GM18517 (cell line): ENCODE measurements at regions not wholly inside any gene's neighbourhood (a gene's known extent, or its start where the extent isn't known, plus 50 kb on each side); places are given as distances from the start of the nearest gene placed in this dataset.
A peak's percentile ranks its signal among the peaks of the same experiment; 100 is the strongest.
"Not testable (repeated sequence)": the region's sequence is repeated elsewhere in the genome, so short reads cannot be mapped to it uniquely, and the experiment has no call there.

Experiments
- ATAC-seq: cut with Tn5 transposase; IDR thresholded peaks from one replicate; pipeline ENCODE4 v1.9.1; 2021; ENCODE audit warnings: mild to moderate bottlenecking, moderate library complexity; ENCODE audit not compliant: unreplicated experiment

- no peak for ATAC-seq
Observed at GRCh38 chr12:25384038-25384892, 133.5 kb upstream of the KRAS start.

GRCh38 chr12:25382311-25383106, 131.8 kb upstream of the KRAS start:
- no peak for ATAC-seq

- peak; percentile 66 for ATAC-seq
Observed at GRCh38 chr12:25377469-25378177, 126.9 kb upstream of the KRAS start.

GRCh38 chr12:25376985-25377384, 126.3 kb upstream of the KRAS start:
- ATAC-seq, result no peak

- no peak for ATAC-seq
Observed at GRCh38 chr12:25376407-25376806, 125.7 kb upstream of the KRAS start.

- no peak for ATAC-seq
Observed at GRCh38 chr12:25372969-25373817, 122.5 kb upstream of the KRAS start.

GRCh38 chr12:25372002-25372401, 121.3 kb upstream of the KRAS start:
- no peak for ATAC-seq

- ATAC-seq, result no peak
Observed at GRCh38 chr12:25368557-25368956, 117.8 kb upstream of the KRAS start.

- no peak for ATAC-seq
Observed at GRCh38 chr12:25366122-25366521, 115.4 kb upstream of the KRAS start.

GRCh38 chr12:25365340-25365730, 114.6 kb upstream of the KRAS start:
- peak; percentile 17 for ATAC-seq

GRCh38 chr12:25364529-25365339, 114.0 kb upstream of the KRAS start:
- ATAC-seq, result peak; percentile 85

GRCh38 chr12:25362646-25363045, 111.9 kb upstream of the KRAS start:
- no peak for ATAC-seq

GRCh38 chr12:25361511-25361910, 110.8 kb upstream of the KRAS start:
- no peak for ATAC-seq

GRCh38 chr12:25357595-25357994, 106.9 kb upstream of the KRAS start:
- no peak for ATAC-seq

GRCh38 chr12:25352942-25353341, 102.2 kb upstream of the KRAS start:
- ATAC-seq, result not testable (repeated sequence)

- peak; percentile 59 for ATAC-seq
Observed at GRCh38 chr12:25352083-25352918, 101.6 kb upstream of the KRAS start.

GRCh38 chr12:25348593-25348895, 97.8 kb upstream of the KRAS start:
- ATAC-seq, result no peak

GRCh38 chr12:25347716-25348592, 97.2 kb upstream of the KRAS start:
- ATAC-seq, result no peak
